Smooth muscle cell (in vitro differentiated cells): ENCODE measurements at regions not wholly inside any gene's neighbourhood (a gene's known extent, or its start where the extent isn't known, plus 50 kb on each side); places are given as distances from the start of the nearest gene placed in this dataset.

Source experiments
- DNase-seq: peaks from one replicate; lab custom pipeline; 2025; ENCODE audit not compliant: unreplicated experiment; lab: John Stamatoyannopoulos, UW
- H2AFZ ChIP-seq: fragments of 200-600 bp; sonication (generic); 2 replicates; pipeline ENCODE4 v1.6.0; 2016; ENCODE audit warnings: antibody characterized with exemption, low read depth, mild to moderate bottlenecking
- H3F3A ChIP-seq: fragments of 200-600 bp; sonication (generic); 2 replicates; pipeline ENCODE4 v1.6.0; 2017; ENCODE audit warnings: antibody characterized with exemption, low read depth
- H3K27ac ChIP-seq: fragments of 200-600 bp; sonication (generic); 2 replicates; pipeline ENCODE4 v1.5.1; 2016; ENCODE audit warnings: low read depth, mild to moderate bottlenecking
- H3K27me3 ChIP-seq: fragments of 200-600 bp; sonication (generic); 2 replicates; pipeline ENCODE4 v1.6.1; 2016; ENCODE audit warnings: low read depth, mild to moderate bottlenecking
- H3K36me3 ChIP-seq: fragments of 200-600 bp; sonication (generic); 2 replicates; pipeline ENCODE4 v1.5.1; 2016; ENCODE audit warnings: low read depth
- H3K4me1 ChIP-seq: fragments of 200-600 bp; sonication (generic); 2 replicates; pipeline ENCODE4 v1.5.1; 2016; ENCODE audit warnings: low read depth
- H3K4me2 ChIP-seq: fragments of 200-600 bp; sonication (generic); 2 replicates; pipeline ENCODE4 v1.6.0; 2016; ENCODE audit warnings: mild to moderate bottlenecking
- H3K4me3 ChIP-seq: fragments of 200-600 bp; sonication (generic); 2 replicates; pipeline ENCODE4 v1.5.1; 2016; ENCODE audit warnings: mild to moderate bottlenecking
- H3K79me2 ChIP-seq: fragments of 200-600 bp; sonication (generic); 2 replicates; pipeline ENCODE4 v1.6.0; 2016; ENCODE audit warnings: low read depth, mild to moderate bottlenecking
- H3K9ac ChIP-seq: fragments of 200-600 bp; sonication (generic); 2 replicates; pipeline ENCODE4 v1.6.0; 2016; ENCODE audit warnings: low read depth
- H3K9me3 ChIP-seq: fragments of 200-600 bp; sonication (generic); replicated peaks from 2 replicates; pipeline ENCODE4 v1.5.1; 2016; ENCODE audit warnings: low read depth
- H4K20me1 ChIP-seq: fragments of 200-600 bp; sonication (generic); 2 replicates; pipeline ENCODE4 v1.6.0; 2016; ENCODE audit warnings: low read depth
- CTCF ChIP-seq: fragments of 200-600 bp; sonication (generic); IDR thresholded peaks from 2 replicates; pipeline ENCODE4 v1.5.1; 2017; ENCODE audit warnings: borderline replicate concordance, mild to moderate bottlenecking, antibody characterized with exemption; ENCODE audit not compliant: insufficient read depth, poor library complexity, severe bottlenecking
- WGBS: methylation state at CpG from one replicate; pipeline ENCODE4 v1.1.7; 2016; ENCODE audit warnings: low lambda C conversion rate; 5-methylcytosine and 5-hydroxymethylcytosine counted together

- no peaks in the 10 kb centered on the region for H3K4me1 ChIP-seq
- no peak for DNase-seq
- no peak for TF ChIP-seq CTCF
Observed at GRCh38 chr10:28172223-28172610, 130.6 kb downstream of the MPP7 start.

GRCh38 chr10:28171468-28172222 is 131.2 kb downstream of the MPP7 start:
- no peaks in the 10 kb centered on the region for H3K27me3 ChIP-seq
- 86% methylated on average over 9 of the region's 9 CpGs for WGBS
- no peaks in the 10 kb centered on the region for H3K36me3 ChIP-seq
- no peak for DNase-seq
- no peak overlapping the region for H3K4me3 ChIP-seq
- no peak overlapping the region for H3K9ac ChIP-seq
- H2AFZ ChIP-seq: no peak overlapping the region
- no peak overlapping the region for H3K4me2 ChIP-seq
- no peak for TF ChIP-seq CTCF
- no peaks in the 10 kb centered on the region for H3K4me1 ChIP-seq
- no peak overlapping the region for H3K27ac ChIP-seq
- H3K79me2 ChIP-seq: no peaks in the 10 kb centered on the region
- H3K9me3 ChIP-seq: no peaks in the 10 kb centered on the region
- H4K20me1 ChIP-seq: no peaks in the 10 kb centered on the region
- no peaks in the 10 kb centered on the region for H3F3A ChIP-seq

More at GRCh38 chr10:28172223-28172610, 130.6 kb downstream of the MPP7 start:
- Histone ChIP-seq H3K4me3 (no peak overlapping the region), H3K9ac (no peak overlapping the region), H2AFZ (no peak overlapping the region), H3K27ac (no peak overlapping the region), H3K9me3 (no peaks in the 10 kb centered on the region), H3K27me3 (no peaks in the 10 kb centered on the region), H3K79me2 (no peaks in the 10 kb centered on the region), H3F3A (no peaks in the 10 kb centered on the region), H4K20me1 (no peaks in the 10 kb centered on the region), H3K4me2 (no peak overlapping the region), H3K36me3 (no peaks in the 10 kb centered on the region)
- WGBS: 92% methylated on average over 8 of the region's 8 CpGs

GRCh38 chr10:28169525-28169924 is 133.3 kb downstream of the MPP7 start:
- WGBS: 86% methylated on average over 2 of the region's 2 CpGs
- Histone ChIP-seq H3K9ac (no peak overlapping the region), H3K4me1 (no peaks in the 10 kb centered on the region), H3K9me3 (no peaks in the 10 kb centered on the region), H3K4me3 (no peak overlapping the region), H3K27ac (no peak overlapping the region), H3K79me2 (no peaks in the 10 kb centered on the region), H3K27me3 (no peaks in the 10 kb centered on the region), H2AFZ (no peak overlapping the region), H3K4me2 (no peak overlapping the region), H3K36me3 (no peaks in the 10 kb centered on the region), H3F3A (no peaks in the 10 kb centered on the region), H4K20me1 (no peaks in the 10 kb centered on the region)
- no peak for DNase-seq
- no peak for TF ChIP-seq CTCF

GRCh38 chr10:28160866-28161405 is 141.9 kb downstream of the MPP7 start:
- no peaks in the 10 kb centered on the region for H3K36me3 ChIP-seq
- H4K20me1 ChIP-seq: no peaks in the 10 kb centered on the region
- no peaks in the 10 kb centered on the region for H3K9me3 ChIP-seq
- DNase-seq: no peak
- no peaks in the 10 kb centered on the region for H3K4me1 ChIP-seq
- TF ChIP-seq CTCF: no peak
- H3K79me2 ChIP-seq: no peaks in the 10 kb centered on the region
- H3F3A ChIP-seq: no peaks in the 10 kb centered on the region
- no peak overlapping the region for H2AFZ ChIP-seq
- no peak overlapping the region for H3K9ac ChIP-seq
- no peak overlapping the region for H3K4me3 ChIP-seq
- H3K4me2 ChIP-seq: no peak overlapping the region
- 92% methylated on average over 6 of the region's 6 CpGs for WGBS
- H3K27me3 ChIP-seq: no peaks in the 10 kb centered on the region
- H3K27ac ChIP-seq: no peak overlapping the region
